NCI-H1417 (cell line): ENCODE measurements at regions not wholly inside any gene's neighbourhood (a gene's known extent, or its start where the extent isn't known, plus 50 kb on each side); places are given as distances from the start of the nearest gene placed in this dataset.

Source experiments
- DNase-seq, 3 experiments: peaks; one replicate each; lab custom pipeline; 2025; lab: John Stamatoyannopoulos, UW

DNA sequence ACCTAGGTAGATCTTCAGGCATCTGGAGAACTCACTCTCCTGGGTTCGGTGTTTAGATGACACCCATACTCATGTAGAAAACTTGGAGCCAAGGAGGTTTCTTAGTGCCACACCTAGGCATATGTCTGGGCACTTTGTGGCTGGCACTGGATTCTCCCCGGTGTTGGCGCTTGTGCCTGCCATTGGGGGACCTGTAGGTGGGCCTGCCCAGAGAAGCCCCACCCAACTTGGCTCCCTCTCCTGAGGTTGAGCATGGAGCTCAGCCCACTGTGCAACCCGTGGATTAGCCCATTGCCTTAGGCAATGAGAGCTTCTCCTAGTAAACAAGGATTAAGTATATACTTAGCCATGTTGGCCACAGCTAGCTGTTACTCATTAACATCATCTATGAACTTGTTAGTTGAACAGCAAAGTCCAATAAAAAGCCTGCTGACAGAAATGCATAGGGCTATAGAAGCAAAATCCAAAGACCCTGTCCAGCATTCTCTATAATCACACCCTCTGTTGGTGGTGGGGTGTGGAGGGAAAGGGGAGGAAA lies 335.5 kb upstream of the CHORDC1 start:
- no peak for DNase-seq

DNA sequence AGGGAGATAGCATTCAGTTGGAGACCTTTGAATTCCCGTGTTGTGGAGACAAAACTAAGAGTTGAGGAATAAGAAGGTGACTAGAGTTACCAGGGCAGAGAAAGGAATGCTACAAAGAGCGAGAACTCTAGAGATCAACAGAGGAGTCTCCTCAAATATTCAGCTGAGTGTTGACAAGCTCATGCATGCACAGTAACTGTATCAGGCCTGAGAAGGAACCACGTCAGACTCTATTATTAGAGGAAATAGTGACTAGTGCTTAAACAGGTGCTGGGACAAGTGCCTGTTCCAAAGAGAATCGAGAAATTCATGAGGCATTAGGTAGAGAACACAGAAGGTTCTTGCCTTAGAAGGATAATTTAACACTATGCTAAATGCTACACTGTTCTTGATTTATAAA lies 333.8 kb upstream of the CHORDC1 start:
- DNase-seq = peak in 1 of 3 experiments; percentile 46

DNA sequence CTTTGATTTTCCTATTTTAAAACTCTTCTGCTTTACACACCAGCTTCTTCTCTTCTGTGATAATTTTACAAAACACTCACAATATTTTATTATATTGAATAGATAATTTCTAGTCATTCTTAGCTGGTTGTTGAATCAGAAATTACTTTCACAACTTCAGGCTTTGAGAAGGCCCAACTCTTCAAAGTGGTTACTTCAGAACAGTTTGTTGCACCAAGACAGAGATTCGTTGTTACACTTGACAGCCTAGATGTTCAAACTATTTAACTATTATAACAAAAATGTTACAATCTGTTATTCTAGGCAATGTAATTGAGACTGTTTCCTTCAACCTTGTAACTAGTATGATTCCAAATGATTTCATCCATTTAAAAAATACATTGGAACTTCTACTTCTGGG lies 333.2 kb upstream of the CHORDC1 start:
- no peak for DNase-seq

DNA sequence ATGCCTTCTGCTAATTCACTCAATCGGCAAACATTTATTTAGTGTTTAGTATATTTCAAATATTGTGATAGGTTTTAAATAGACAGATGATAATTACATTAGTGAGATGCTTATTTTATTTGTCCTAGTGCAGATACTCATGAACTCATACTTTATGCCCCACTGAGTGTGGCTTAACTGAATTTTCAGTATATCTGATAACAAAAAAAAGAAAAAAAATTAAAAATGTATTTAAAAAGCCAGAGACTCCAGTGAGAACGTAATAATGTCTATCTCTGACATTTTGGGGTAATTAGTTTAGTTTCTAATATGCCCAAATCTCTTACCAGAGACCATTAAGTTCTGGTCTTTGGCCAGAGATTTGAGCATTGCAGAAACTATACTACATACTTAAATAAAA lies 332.6 kb upstream of the CHORDC1 start:
- DNase-seq = no peak

DNA sequence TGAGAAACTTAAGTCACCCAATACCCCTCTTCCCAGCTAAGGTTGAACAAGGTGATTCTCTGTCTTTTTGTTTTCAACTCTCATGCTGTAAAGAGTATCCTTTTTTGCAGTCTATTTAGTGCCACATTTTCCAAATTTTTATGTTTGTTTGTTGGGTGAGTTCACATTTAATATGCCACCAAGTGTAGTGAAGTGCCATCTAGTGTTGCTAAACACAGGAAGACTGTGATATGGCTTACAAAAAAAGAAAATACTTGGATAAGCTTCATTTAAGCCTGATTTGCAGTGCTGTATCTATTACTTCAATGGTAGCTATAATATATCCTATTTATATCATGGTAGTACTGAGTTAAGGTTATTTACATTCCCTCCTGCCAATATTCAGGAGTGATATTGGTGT lies 319.2 kb upstream of the CHORDC1 start:
- DNase-seq = no peak

DNA sequence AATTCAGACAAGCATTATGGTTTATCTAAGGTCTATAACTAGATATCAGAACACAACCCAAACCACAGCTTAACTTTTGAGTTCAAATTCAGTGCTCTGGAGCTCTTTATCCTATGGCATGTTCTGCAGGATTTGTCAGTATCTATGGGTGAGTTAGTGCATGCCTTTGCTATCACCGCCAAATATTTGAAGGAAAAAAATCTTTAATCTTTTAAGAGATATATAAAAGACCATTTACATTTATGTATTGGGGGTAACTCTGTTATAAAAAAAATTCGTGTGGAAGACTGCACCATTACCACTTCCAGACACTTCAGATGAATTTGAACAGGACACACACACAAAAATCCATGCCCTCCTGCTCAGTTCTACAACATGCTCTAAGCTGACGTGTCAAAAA lies 313.5 kb upstream of the CHORDC1 start:
- DNase-seq = no peak

DNA sequence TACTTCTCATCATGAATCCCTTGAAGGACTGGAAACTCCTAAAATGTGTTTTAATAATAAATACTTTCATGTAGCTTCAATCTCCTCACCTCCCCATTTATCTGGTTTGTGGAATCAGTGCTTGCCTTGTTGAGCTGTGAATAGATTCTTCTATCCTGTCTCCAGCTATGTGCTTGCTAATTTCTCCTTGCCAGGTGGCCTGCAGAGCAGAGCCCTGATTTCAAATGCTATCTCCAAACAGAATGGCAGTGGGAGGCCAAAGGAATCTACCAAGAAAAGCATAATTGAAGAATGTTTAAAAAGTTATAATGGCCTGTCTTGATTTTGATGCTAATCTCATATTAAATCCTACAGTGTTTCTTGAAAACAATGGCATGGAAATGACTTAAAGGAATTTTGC lies 309.3 kb upstream of the CHORDC1 start:
- no peak for DNase-seq

DNA sequence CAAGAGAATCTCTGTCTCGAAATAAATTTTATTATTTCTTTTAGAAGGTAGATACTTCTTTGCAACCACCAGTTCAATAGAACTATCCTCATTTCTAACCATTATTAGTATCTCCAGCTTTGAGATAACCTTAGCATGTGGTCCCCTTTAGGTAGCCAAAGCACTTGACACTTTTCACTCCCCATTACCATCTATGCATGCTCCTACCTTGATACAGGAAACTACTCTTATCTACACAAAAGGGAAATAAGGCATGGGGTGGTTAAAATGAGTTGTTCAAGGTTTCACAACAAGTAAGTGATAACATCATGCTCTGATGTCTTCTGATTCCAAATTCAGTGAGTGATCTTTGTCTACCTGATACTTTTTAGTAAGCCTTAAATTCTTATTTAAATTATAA lies 308.2 kb upstream of the CHORDC1 start:
- no peak for DNase-seq

DNA sequence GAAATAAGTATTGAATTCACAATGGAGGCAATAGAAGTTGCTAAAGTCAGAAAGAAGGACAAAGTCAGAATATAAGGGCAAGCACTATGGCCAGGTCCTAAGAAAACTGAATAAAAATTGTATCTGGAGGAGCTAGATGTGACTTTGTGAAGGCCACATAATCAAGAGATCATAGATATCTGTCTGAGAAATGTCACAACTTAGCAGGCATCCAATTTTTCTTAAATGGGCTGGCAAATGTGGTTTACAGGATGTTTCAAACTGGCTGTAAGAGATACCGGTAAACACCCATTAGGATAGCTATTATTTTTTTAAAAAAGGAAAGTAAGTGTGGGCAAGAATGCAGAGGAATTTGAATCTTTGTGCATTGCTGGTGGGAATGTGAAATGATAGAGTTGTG lies 303.1 kb upstream of the CHORDC1 start:
- no peak for DNase-seq

DNA sequence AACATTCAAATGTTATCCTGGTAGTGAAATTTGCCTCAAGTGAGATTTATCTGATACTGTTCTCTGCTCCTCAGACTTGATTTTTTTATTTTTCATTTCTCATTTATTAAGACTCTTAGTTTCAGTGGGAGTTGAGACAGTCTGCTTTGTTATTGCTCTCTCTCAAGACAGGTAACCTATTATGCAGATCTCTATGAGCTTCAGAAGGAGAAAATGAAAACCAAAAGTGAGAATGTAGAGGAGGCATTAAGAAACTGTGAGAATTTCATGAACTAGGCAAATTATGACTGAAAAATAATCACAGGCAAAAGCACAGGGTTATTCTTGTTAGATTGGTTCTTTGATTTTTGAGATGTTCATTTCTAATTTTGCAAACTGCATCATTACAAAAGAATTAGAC lies 290.0 kb upstream of the CHORDC1 start:
- no peak for DNase-seq

DNA sequence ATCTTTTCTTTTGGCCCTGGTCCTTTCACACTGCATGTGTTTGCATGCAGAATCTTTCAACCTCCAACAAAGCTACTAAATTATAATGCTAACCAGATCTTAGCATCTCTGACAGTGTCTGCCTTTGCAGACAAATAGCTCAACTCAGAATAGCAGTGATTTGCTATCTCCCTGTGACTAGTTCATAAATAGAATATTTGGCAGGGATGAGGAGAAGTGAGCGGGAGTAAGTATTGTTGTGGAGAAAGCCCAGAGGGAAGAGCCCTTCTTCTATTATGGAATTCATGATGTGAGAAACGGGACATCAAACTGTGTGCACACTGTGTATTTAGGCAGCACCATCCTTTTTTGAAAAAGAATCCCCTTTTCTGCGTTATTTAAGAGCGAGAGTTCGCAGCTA lies 288.0 kb upstream of the CHORDC1 start:
- no peak for DNase-seq

DNA sequence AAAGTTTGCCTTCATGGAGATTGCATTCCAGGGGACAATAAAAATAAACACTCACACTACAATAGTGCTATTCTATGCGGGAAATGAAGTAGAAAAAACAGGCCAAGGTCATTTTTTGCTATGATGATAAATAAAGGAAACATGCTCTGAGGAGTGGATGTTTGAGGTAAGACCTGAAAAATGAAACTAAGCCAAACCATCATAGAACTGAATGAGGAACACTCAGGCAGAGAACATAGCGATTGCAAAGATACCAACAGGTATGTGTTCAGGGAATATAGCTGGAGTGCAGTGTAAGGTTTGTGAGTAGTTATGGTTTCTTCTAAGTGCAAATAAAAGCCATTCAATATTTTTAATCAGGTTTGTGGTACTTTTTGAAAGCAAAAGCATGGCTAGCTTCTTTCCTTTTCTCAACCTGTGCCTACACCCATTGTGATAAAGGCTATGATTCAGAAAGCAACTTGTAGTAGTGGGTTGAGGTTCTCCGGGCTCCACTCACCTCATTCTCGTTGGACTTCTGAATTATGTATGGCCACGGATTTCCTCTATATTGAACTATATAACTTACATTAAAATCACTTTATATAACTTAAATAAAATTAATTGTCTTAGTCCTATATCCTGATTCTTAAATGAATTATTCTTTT lies 278.2 kb upstream of the CHORDC1 start:
- no peak for DNase-seq

DNA sequence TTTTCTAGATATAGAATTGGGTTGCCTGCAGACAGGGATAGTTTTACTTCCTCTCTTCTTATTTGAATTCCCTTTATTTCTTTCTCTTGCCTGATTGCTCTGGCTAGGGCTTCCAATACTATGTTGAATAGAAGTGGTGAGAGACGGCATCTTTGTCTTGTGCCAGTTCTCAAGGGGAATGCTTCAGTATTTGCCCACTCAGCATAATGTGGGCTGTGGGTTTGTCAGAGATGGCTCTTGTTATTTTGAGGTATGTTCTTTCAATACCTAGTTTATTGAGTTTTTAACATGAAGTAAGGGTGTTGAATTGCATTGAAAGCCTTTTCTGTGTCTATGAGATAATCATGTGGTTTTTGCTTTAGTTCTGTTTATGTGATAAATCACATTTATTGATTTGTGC lies 273.9 kb upstream of the CHORDC1 start:
- DNase-seq = no peak

DNA sequence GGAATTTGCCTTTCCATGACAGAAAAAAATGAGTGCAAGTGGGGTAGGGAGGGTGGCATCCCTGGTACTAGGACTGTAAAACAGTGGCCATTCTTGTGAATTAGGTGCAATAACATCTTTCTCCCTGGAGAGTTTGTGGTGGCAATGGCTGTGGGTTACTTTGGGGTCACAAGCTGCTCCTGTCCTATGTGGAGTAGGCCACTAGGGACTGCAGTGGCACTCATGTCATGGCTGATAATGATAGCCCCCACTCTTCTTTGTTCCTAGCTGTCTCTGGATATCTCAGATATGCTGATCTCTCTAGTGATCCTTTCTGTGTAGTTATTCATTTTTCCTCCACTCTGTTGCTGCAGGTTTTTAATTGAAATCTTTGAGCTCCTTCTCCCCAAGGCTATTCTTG lies 270.5 kb upstream of the CHORDC1 start:
- no peak for DNase-seq

DNA sequence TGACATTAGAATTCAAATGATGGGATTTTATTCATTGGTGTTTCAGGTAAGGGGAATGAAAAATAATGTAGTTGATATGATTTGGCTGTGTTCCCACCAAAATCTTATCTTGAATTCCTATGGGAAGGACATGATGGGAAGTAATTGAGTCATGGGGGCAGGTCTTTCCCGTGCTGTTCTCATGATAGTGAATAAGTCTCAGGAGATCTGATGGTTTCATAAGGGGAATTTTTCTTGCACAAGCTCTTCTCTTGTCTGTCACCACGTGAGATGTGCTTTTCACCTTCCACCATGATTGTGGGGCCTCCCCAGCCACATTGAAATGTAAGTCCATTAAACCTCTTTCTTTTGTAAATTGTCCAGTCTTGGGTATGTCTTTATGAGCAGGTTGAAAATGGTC lies 268.6 kb upstream of the CHORDC1 start:
- no peak for DNase-seq

DNA sequence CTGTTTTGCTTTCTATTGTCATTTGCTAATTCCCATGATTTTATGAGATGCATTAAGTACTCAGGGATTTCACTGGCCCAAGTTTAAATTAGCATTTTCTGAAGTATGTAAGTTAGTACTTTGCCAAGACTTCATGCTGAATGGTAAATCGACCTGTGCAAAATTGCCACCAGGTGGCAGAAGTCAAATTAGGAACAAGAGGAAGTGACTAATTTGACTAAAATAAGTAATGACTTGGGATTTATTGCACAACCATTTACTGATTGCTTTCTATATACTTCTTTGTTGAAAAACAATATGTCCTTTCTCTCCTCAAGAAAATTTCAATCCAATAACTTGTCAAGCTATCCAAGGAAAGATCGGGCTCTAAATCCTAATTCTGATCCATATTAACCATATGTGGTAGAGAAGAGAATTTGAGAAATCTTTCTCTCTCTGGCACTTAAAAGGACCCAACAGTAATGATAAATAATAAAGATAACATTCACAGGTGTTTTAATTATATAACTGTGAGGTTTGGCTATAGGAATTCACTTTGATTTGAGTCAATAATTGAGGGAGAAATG lies 253.7 kb upstream of the CHORDC1 start:
- peak; percentile 26 to 76 (median 41) for DNase-seq

DNA sequence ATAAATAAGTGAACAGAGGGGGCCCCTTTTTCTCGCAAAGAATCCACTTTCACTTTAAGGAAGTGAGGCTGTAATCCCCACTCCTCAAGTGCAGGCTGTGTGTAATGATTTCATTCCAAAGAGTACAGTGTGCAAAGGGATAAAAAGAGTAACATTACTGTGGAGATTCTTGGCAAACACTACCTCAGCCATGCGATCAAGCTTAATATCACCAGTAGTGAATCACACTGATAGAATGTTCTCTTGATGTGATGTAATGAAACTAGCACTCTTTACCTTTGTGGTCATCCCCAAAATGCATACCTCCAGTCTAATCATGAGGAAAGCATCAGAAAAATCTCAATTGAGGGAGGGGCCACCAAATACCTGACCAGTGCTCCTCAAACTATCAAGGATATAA lies 246.1 kb upstream of the CHORDC1 start:
- DNase-seq = no peak

DNA sequence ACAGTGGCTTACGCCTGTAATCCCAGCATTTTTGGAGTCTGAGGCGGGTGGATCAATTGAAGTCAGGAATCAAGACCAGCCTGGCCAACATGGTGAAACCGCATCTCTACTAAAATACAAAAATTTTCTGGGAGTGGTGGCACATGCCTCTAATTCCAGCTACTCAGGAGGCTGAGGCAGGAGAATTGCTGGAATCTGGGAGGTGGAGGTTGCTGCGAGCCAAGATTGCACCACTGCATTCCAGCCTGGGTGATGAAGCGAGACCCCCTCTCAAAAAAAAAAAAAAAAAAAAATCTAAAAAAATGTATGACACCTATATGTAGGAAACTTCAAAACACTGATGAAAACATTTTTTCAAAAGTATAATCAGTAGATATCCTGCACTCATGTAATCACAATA lies 242.7 kb upstream of the CHORDC1 start:
- DNase-seq = no peak

DNA sequence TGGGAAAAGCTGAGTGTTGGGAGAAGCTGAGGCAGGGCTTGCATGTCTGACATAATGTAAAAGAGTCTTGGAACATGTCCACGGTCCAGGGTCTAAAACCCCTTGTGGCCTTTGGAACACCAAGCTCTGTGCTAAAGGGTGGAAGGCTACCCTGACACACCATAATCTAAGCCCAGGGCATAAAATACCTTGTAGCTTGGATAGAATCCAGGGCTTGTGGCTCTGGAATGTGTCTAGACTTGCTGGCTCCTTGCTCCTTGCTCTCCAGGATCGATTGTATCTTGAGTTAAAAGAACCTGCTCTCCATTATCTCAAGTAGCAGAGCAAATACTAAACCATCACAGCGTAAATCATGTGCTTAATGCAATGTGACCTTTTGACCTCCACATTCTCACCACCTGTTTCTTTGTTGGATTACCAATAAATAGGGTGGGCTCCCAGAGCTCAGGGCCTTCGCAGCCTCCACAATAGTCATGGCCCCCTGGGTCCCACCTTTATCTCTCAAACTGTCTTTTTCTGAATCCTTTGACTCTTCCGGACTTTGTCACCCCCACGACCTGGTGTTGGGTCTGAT lies 232.6 kb upstream of the CHORDC1 start:
- peak in 2 of 3 experiments; percentile 4 to 23 for DNase-seq

DNA sequence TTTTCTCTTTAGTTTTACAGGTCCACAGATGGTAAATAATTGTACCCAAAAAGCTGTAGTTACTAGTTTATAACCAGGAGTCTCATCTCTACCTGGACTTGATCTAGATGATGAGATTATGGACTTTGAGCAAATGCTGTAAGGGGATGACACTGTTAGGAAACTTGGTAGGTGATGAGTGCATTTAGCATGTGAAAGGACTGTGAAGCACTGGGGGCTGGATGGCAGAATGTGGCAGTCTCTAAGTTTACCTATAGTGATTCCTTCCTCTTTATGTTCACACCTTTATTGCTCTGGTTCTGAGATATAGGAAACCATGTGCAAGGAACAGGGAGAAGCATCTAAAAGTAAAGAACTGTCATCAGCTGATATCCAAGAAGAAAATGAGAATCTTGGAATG lies 230.7 kb upstream of the CHORDC1 start:
- DNase-seq = no peak

DNA sequence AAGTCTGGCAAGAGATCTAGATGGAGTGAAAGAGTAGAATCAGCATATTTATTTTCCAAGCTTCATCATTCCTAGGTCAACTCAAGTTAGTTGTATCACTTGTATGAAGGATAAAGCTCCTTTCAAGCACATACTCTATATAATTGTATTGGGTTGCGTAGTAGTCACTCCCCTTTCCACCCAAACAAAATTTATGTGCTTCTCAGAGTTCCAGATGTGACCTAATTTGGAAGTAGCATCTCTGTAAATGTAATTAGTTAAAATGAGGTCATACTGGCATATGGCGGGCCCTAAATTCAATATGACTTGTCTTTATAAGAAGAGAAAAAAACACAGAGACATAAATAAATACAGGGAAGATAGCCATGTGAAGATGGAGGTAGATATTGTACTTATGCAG lies 226.8 kb upstream of the CHORDC1 start:
- no peak for DNase-seq

DNA sequence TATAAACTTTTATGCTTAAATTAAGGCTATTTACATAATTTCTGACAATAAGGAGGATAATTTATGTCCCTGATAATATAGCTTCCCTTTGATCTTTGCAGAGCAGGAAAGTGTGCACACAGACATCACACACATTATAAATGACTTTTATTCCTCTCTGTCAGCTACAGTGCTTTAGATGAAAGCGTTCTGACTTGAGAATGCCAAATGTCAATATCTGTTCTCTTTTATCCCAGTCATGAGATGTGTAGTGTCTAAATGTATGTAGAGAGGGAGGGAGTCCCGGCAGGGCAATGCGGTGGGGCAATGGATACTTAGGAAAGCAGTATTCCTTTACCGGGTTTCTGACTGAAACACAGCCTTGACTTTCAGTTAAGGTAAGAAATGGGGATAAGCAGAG lies 225.4 kb upstream of the CHORDC1 start:
- DNase-seq = peak in 2 of 3 experiments; percentile 21 to 58

DNA sequence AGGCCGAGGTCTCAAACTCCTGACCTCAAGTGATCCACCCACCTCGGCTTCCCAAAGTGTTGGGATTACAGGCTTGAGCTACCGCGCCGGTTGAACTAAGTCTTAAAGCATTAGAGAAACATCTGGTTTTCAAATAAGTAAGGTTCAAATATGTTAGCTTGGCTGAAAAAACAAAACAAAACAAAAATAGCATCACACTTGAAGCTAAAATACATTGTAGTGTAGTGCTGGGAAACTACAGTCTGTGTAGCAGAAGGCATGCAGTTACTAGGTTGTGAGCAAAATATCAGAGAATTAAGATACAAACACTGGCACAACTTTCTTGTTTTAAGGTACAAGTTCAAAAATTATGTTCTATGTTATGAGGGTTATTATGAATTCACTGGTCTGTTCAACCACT lies 224.8 kb upstream of the CHORDC1 start:
- DNase-seq = no peak

DNA sequence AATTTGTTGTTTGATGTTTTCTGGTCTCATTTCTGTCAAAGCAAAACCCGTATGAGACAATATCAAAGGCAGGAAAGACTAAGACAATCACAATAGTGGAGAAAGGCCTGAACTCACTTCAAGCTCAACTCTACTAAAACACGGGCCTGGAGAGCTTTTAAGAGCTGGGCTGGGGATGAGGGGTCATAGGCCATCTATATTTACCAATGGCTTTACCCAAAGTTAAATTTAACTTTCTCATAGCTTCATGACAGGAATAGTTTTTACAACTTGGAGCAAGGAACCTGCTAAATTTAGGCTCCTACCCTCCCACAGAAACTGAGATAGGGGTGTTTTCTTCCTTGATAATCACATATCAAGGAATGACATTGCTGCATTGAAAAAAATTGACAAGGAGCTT lies 223.4 kb upstream of the CHORDC1 start:
- DNase-seq = no peak
